HG03571 (cell line): ENCODE measurements at regions not wholly inside any gene's neighbourhood (a gene's known extent, or its start where the extent isn't known, plus 50 kb on each side); places are given as distances from the start of the nearest gene placed in this dataset.

ENCODE experiments used
- ATAC-seq: cut with Tn5 transposase; IDR thresholded peaks from one replicate; pipeline ENCODE4 v1.9.1; 2021; ENCODE audit not compliant: unreplicated experiment

- ATAC-seq, result no peak
Observed at GRCh38 chr1:68332041-68332440, 99.7 kb upstream of the WLS start.

GRCh38 chr1:68331117-68331865 is 99.0 kb upstream of the WLS start:
- no peak for ATAC-seq

- no peak for ATAC-seq
Observed at GRCh38 chr1:68330391-68330790, 98.1 kb upstream of the WLS start.

GRCh38 chr1:68329096-68329835 is 96.9 kb upstream of the WLS start:
- no peak for ATAC-seq

- ATAC-seq, result no peak
Observed at GRCh38 chr1:68328490-68328889, 96.2 kb upstream of the WLS start.

- no peak for ATAC-seq
Observed at GRCh38 chr1:68327414-68327813, 95.1 kb upstream of the WLS start.

GRCh38 chr1:68326481-68326880 is 94.2 kb upstream of the WLS start:
- ATAC-seq, result no peak

- ATAC-seq, result no peak
Observed at GRCh38 chr1:68324316-68324715, 92.0 kb upstream of the WLS start.

- ATAC-seq, result no peak
Observed at GRCh38 chr1:68322837-68323687, 90.7 kb upstream of the WLS start.

GRCh38 chr1:68322096-68322495 is 89.8 kb upstream of the WLS start:
- no peak for ATAC-seq

- ATAC-seq, result no peak
Observed at GRCh38 chr1:68321084-68321685, 88.9 kb upstream of the WLS start.

- no peak for ATAC-seq
Observed at GRCh38 chr1:68320349-68320748, 88.0 kb upstream of the WLS start.

GRCh38 chr1:68319907-68320306 is 87.6 kb upstream of the WLS start:
- no peak for ATAC-seq

GRCh38 chr1:68317543-68317942 is 85.2 kb upstream of the WLS start:
- no peak for ATAC-seq

- ATAC-seq, result no peak
Observed at GRCh38 chr1:68314151-68314780, 81.9 kb upstream of the WLS start.

GRCh38 chr1:68313735-68314134 is 81.4 kb upstream of the WLS start:
- ATAC-seq, result no peak

GRCh38 chr1:68308034-68308433 is 75.7 kb upstream of the WLS start:
- ATAC-seq, result no peak

- ATAC-seq, result no peak
Observed at GRCh38 chr1:68307378-68307787, 75.1 kb upstream of the WLS start.

- ATAC-seq, result no peak
Observed at GRCh38 chr1:68301471-68302001, 69.2 kb upstream of the WLS start.

- ATAC-seq, result no peak
Observed at GRCh38 chr1:68294367-68295066, 62.2 kb upstream of the WLS start.
